ENCODE measurements at regions not wholly inside any gene's neighbourhood (a gene's known extent, or its start where the extent isn't known, plus 50 kb on each side); places are given as distances from the start of the nearest gene placed in this dataset.

DNA sequence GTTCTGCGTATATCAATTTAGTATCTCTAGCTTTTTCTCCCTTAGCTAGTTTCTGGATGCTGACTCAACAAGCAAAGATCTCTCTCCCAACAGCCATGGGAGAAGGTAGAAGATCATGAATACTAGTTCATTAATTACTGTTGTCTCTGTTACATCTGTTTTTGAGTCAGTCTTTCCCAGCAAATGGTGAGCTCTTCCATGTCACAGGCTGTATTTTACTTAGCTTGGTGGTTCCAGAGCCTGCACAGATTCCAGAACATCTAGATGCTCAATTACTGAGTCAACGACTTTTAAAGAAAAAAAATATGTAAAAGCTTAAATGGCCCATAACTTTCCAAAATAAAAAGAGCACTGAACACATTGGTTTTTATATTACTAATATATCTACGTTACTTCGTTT is 307.2 kb downstream of the NSG2 start:
- no peak for ATAC-seq (ENCODE audit: low FRiP score)

DNA sequence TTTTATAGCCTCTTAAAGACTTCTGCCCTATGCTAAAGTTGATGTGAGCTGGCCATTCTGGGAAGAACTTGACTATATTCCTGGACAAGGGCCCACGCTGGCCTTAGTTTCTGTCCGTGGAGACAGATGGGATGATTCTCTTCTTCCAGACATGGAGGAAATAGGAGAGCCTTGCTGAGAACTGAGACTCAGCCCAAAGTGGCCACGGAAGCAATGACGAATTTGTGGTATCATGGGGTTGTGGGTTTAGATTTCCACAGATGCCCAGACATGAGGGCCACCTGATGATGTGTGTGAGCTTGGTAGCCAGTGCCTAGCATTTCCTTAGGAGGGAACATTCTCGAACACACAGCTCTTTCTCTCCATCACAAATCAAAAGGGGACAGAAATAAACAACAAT is 309.1 kb downstream of the NSG2 start:
- ATAC-seq (ENCODE audit: low FRiP score) (no peak), DNase-seq (ENCODE audit: low spot score) (no peak)
- TF ChIP-seq, protein P1, sequence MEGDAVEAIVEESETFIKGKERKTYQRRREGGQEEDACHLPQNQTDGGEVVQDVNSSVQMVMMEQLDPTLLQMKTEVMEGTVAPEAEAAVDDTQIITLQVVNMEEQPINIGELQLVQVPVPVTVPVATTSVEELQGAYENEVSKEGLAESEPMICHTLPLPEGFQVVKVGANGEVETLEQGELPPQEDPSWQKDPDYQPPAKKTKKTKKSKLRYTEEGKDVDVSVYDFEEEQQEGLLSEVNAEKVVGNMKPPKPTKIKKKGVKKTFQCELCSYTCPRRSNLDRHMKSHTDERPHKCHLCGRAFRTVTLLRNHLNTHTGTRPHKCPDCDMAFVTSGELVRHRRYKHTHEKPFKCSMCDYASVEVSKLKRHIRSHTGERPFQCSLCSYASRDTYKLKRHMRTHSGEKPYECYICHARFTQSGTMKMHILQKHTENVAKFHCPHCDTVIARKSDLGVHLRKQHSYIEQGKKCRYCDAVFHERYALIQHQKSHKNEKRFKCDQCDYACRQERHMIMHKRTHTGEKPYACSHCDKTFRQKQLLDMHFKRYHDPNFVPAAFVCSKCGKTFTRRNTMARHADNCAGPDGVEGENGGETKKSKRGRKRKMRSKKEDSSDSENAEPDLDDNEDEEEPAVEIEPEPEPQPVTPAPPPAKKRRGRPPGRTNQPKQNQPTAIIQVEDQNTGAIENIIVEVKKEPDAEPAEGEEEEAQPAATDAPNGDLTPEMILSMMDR (IDR thresholded peaks at IDR 0.05), result no peak

More for the DNA sequence above, 307.2 kb downstream of the NSG2 start:
- DNase-seq (ENCODE audit: low spot score), result no peak
- TF ChIP-seq, protein P1 (IDR thresholded peaks at IDR 0.05), result no peak

DNA sequence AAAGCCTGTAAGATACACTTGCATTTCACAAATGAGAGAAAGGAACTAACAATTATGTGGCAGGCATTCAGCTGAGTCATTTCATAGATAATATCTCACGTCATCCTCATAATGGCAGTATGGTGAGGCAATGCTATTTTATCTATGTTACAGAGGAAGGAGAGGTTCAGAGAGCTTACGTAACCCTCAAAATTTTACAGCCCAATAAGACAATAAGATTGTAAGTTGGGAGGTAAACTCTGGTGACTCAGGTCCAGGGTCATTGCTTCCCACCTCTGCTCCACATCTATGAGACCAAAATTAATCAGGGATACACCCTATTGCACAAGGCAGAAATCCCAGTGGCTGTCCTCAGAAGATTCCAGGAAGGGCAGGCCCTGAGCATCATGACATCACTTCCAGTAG is 309.7 kb downstream of the NSG2 start:
- ATAC-seq (ENCODE audit: low FRiP score), result peak; percentile 97
- no peak for DNase-seq (ENCODE audit: low spot score)
- TF ChIP-seq, protein P1 (IDR thresholded peaks at IDR 0.05), result no peak

DNA sequence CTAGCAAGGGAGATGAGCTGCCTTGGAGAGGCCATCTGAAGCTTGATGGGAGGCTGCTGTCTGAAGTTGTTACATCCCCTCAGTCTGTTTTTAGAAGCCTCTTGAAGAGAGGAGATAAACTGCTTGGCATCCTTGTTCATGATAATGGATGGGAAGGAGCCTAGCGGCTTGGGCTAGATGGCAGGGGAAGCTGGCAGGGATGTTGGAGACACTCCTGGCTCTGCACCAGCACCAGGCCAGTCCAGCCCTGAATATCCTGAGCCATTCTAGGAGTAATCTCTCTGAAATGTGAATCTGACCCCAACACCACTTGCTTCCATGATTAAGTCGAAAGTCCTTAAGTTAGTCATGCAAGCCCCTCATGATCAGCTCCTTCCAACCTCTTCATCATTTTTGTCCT is 310.5 kb downstream of the NSG2 start:
- no peak for DNase-seq (ENCODE audit: low spot score)
- ATAC-seq (ENCODE audit: low FRiP score), result no peak
- TF ChIP-seq, protein P1 (IDR thresholded peaks at IDR 0.05), result no peak

DNA sequence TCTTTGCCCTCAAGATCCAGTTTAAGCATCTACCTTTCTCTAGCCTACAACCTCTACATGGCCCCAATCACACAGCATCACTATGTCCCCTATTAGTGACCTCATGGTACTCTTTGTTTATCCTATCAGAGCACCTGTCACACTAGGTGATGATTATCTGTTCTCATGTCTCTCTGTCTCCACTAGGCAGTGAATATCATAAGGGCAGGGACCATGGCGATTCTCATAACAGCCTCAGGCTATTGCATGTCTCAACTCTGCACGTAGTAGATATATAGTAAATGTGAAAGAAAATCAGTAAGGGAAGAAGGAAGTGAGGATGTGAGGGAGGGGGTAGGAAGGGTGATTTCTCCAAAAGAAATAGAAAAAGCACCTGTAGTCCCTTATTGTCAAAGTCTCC is 311.0 kb downstream of the NSG2 start:
- TF ChIP-seq, protein P1 (IDR thresholded peaks at IDR 0.05), result no peak
- DNase-seq (ENCODE audit: low spot score) (no peak), ATAC-seq (ENCODE audit: low FRiP score) (no peak)

DNA sequence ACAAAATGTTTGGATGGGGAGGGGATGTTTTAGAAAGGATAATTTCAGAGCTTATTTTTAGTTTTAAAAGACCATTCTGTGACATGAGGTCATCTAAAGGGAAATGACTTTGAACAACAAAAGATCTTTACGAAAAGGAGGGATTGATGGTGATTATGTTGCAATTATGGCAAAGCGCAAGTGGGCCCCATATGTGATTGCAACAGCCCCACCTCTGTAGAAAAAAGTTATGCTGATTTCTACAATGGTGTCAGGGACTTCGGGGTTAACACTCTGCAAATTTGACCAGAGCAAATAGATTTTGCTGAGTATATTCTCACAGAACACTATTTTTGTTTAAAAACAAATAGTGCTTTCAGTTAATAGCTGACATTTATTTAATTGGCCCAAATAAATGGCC is 312.8 kb downstream of the NSG2 start:
- TF ChIP-seq, protein P1 (IDR thresholded peaks at IDR 0.05), result no peak
- DNase-seq (ENCODE audit: low spot score) (no peak), ATAC-seq (ENCODE audit: low FRiP score) (no peak)

DNA sequence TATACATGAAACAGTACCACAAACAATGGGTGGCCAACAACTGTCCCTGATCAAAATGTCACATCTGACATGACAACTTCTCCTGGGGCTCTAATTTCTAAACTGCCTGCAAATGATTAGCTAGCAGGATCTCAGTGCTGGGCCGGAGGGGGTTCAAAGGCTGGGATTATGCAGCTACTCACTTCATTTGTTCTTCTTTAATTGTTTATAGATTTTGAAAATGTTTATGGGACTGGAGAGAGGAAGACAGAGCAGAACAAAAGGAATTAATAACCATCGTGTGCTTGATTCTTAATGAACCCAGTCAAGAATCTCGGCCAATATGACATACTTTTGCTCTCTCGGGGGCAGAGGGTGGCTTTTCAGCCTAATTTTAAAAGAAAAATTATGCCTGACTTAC is 313.6 kb downstream of the NSG2 start:
- no peak for DNase-seq (ENCODE audit: low spot score)
- no peak for ATAC-seq (ENCODE audit: low FRiP score)
- TF ChIP-seq, protein P1 (IDR thresholded peaks at IDR 0.05), result no peak
